GM19193 (cell line): ENCODE measurements at regions not wholly inside any gene's neighbourhood (a gene's known extent, or its start where the extent isn't known, plus 50 kb on each side); places are given as distances from the start of the nearest gene placed in this dataset.
A peak's percentile ranks its signal among the peaks of the same experiment; 100 is the strongest.

Source experiments
- POLR2A ChIP-seq: IDR thresholded peaks from 4 replicates; pipeline ENCODE4 v1.6.1; 2011; ENCODE audit not compliant: insufficient read depth, insufficient read length; ENCODE audit errors: extremely low read depth

DNA sequence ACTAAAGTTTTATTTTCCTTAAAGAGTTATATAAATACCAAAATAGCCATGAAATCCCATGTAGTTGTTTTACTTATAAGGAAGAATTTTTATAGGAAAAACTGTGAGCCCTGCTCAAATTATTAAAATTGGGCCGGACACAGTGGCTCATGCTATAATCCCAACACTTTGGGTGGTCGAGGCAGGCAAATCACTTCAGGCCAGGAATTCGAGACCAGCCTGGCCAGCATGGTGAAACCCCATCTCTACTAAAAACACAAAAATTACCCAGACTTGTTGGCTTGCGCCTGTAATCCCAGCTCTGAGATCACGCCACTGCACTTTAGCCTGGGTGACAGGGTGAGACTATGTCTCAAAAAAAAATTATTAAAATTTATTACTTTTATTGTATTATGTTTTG lies 149.3 kb downstream of the MRPL39 start:
- TF ChIP-seq POLR2A: no peak

GRCh38 chr21:25457411-25457810 lies 149.9 kb downstream of the MRPL39 start:
- TF ChIP-seq POLR2A: no peak

DNA sequence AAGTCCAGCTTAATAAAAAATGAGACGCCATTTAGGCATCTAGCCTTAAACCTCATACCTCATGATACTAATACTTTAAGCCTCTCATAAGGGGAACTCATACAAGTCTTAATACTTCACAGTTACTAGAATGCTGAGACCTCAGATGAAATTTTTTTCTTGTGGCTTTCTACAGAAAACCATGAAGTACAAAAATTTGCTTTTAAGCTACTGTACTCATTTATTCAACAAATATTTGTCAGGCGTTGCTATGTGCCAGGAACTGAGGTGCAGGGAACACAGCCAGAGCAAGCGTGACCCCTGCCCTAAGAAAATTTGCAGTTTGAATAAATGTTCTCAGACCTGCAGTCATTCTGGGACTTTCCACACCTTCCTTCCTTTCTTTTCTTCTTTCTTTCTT lies 150.6 kb downstream of the MRPL39 start:
- no peak for TF ChIP-seq POLR2A

DNA sequence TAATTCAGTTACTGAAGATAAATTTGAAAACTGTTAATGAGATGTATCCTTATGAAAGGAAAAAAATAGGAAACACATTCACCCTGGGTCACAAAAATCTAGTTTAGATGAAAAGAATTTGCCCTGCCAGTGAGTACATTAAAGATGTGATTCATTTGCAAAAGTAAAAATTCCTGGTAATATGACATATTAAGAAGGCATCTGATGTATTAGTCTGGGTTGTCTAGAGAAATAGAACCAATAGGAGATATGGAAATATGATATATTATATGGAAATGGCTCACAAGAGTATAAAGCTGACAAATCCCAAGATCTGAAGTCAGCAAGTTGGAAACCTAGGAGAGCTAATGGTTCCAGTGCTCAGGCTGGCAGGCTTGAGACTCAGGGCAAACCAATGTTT lies 153.8 kb downstream of the MRPL39 start:
- TF ChIP-seq POLR2A: no peak

GRCh38 chr21:25449950-25450349 lies 157.3 kb downstream of the MRPL39 start:
- no peak for TF ChIP-seq POLR2A

DNA sequence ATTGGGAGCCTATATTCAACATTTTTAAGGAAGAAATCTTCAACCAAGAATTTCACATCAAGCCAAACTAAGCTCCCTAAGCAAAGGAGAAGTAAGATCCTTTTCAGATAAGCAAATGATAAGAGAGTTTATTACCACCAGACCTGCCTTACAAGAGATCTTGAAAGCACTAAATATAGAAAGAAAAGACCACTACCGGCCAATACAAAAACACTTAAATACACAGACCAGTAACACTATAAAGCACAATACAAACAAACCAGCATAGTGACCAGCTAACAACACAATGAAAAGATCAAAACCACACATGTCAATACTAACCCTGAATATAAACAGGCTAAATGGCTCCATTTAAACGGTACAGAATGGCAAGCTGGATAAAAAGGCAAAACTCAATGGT lies 165.4 kb downstream of the MRPL39 start:
- no peak for TF ChIP-seq POLR2A

GRCh38 chr21:25428537-25428936 lies 178.7 kb downstream of the MRPL39 start:
- TF ChIP-seq POLR2A: no peak

DNA sequence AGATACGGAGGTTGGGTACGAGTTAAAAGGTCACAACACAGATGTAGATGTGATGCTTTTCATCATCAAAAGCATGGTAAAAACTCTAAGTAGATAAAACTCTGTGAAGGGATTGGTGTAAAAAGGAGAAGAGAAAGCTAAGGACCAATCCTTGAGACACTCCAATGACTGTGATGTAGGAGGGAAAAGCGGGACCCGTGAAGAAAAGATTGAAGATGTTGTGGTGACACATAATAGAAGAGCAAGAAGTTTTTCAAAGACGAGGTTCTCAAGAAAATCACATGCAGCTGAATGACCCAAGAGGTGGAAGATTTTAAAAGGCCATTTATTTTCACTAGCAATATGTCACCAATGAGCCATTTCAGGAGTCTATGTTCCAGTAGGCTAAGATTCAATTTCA lies 179.5 kb downstream of the MRPL39 start:
- no peak for TF ChIP-seq POLR2A

- TF ChIP-seq POLR2A: no peak
Measured at GRCh38 chr21:25426580-25426979, 180.7 kb downstream of the MRPL39 start.

DNA sequence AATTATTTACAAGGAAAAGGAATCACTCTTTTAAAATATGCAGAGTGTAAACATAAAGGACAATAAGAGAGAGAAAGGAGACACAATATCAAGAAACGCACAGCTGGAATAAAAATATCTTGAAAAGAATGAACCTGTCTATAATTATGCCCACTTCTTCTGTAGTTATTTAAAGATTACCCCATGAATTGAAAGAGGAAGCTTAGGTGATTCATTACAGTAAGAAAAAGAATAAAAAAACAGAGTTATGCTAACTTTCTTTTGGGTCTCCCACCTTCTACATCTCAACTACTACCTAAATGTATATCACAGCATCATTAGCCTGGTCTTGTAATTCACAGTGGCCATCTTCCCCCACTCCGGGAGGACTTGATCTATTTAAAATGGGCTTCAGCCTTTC lies 182.1 kb downstream of the MRPL39 start:
- no peak for TF ChIP-seq POLR2A

DNA sequence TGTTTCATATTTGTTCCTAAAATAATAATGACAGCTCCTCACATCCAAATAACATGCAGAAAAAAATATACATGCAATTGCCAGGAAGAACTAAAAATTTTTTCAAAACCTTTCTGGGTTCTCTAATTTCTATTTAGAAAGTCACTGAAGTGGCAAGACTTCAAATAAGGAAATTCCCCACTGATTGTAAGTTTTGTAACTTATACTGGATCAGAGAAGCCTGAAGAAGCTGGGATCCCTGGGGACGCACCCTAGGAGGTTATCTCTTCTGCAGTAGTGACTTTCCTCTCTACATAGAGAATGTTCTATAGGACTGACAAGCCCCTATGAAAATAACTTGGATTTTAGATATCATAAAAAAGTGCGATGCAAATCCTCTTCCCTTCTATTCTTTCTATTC lies 182.6 kb downstream of the MRPL39 start:
- no peak for TF ChIP-seq POLR2A

GRCh38 chr21:25424048-25424447 lies 183.2 kb downstream of the MRPL39 start:
- peak; percentile 34 for TF ChIP-seq POLR2A

DNA sequence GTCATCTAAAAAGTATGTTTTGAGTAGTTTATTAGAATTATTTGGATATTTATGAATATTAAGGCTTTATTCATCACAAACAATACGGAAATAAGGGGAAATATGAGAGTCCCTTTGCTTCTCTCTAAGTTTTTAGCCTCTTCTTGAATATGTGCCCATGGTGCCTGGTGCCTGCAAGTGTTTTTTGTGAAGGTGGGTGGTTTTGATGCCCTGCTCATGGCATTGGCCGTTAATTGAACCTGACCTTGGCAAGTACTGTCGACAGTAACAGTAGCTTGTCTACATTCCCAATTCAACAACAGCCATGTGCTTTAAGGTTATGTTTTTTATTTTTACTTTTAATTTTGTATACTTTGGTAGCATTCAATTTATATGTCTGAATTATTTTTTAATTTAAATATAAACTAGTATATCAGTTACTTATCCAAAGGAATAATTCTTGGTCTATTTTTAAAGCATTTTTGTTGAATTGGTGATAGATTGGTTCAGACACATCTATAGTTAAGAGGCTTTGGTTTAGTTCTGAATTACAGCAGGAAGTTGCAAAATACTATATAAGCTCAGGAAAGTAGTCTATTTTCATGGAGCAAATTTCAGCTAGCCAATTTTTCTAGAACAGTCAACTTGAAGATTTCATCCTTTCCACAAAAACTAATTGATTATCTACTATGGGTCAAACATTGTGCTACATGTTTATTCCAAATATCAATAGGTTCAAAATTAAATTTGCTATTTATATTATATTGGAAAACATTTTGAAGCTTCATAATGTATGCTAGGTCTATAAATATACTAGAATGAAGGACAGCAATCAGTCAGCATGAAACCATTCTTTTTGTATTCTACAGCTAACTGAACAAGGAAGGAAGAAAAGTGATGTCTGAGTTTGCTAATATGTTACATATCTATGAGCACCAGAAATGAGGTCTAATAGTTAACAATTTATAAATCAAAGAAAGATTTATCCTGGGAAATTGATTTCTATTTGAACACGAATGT lies 184.4 kb downstream of the MRPL39 start:
- no peak for TF ChIP-seq POLR2A

DNA sequence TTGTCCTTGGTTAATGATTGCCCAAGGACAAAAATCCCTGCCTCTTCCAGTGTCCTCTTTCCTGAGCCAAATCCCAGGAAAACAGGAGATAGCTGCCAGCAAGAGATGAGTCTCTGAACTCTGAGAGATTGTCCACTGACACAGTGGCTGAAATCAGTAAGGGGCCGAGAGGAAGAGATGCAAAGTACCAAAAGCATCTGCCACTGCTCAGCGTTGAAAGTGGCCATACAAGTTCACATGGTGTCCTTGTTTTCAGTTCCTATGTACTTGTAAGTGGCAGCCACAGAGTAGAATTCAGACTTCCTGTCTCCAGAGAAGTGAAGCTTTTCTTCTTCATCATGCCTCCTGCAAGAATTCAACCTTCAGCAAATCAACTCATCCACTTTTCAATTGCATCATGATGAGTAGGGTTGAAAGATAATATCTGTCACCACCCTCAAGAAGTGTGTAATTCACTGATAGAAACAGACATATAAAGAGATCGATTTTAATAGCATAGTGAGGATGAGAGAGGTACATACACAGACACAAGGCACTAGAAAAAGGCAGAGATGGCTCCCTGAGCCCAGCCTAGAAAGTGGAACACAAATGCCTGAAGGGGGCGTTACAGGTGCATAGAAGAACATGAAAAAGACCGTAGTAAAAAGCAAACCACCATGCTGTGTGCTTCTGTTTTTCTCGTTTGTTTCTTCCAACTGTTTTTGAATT lies 185.8 kb downstream of the MRPL39 start:
- TF ChIP-seq POLR2A: peak; percentile 66

DNA sequence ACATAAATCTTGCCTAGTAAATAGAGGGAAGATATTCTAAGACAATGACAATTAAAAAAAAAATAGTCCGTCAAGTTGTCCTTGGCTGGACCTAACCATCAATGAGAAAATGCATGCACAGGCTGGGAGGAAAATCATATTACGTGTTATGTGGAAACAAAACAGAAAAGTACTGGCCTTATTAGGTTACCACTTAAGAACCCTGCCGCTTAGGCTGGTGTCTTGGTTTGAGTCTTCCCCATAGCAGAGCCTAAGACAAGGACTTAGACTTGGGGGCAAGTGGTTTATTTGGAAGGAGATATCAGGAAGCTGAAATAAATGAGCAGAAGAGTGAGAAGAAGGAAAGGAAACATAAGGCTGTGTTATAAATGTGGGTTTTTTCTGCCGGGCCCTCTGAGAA lies 186.4 kb downstream of the MRPL39 start:
- TF ChIP-seq POLR2A: no peak

GRCh38 chr21:25416669-25417068 lies 190.6 kb downstream of the MRPL39 start:
- no peak for TF ChIP-seq POLR2A
